GM12878 (cell line): ENCODE measurements at regions not wholly inside any gene's neighbourhood (a gene's known extent, or its start where the extent isn't known, plus 50 kb on each side); places are given as distances from the start of the nearest gene placed in this dataset.

Experiments used
- ASH2L ChIP-seq: fragments of 300-600, 200-600 bp; sonication (generic); IDR thresholded peaks from 2 replicates; pipeline ENCODE4 v1.6.1; 2017; ENCODE audit warnings: low read depth, mild to moderate bottlenecking, borderline replicate concordance
- BCL11A ChIP-seq: IDR thresholded peaks from 2 replicates; pipeline ENCODE4 v1.6.1; 2011; ENCODE audit warnings: low read depth, low read length
- BCL3 ChIP-seq: IDR thresholded peaks from 2 replicates; pipeline ENCODE4 v1.6.1; 2011; ENCODE audit warnings: borderline replicate concordance, low read depth, mild to moderate bottlenecking, moderate library complexity, low read length; ENCODE audit not compliant: insufficient read depth, poor library complexity, severe bottlenecking
- BMI1 ChIP-seq: fragments of 450-650 bp; IDR thresholded peaks from 2 replicates; pipeline ENCODE4 v1.6.1; 2016; ENCODE audit warnings: mild to moderate bottlenecking, moderate library complexity, borderline replicate concordance
- BRCA1 ChIP-seq: IDR thresholded peaks from 2 replicates; pipeline ENCODE4 v1.6.1; 2011; ENCODE audit warnings: low read depth, low read length, improper control_type of control experiment
- CBFB ChIP-seq: IDR thresholded peaks from 2 replicates; pipeline ENCODE4 v1.6.1; 2016; ENCODE audit warnings: antibody characterized with exemption, low read depth
- CREM ChIP-seq: IDR thresholded peaks from 2 replicates; pipeline ENCODE4 v1.6.1; 2014; ENCODE audit warnings: antibody characterized with exemption, low read depth
- CTCF ChIP-seq, 3 experiments: IDR thresholded peaks in 2 of 3; conservative IDR thresholded peaks in 1 of 3; 2 replicates each; pipeline ENCODE4 v1.5.1; 2011; ENCODE audit warnings: low read depth in 3 of 3, low read length in 3 of 3, mild to moderate bottlenecking in 3 of 3, control low read depth in 2 of 3, moderate library complexity in 2 of 3, inconsistent platforms in 1 of 3, mixed read lengths in 1 of 3; ENCODE audit not compliant: control insufficient read depth in 2 of 3, insufficient read depth in 1 of 3; ENCODE audit errors: extremely low read depth in 1 of 3
- E2F4 ChIP-seq: IDR thresholded peaks from 2 replicates; pipeline ENCODE4 v1.6.1; 2012; ENCODE audit warnings: low read depth, low read length, improper control_type of control experiment
- HCFC1 ChIP-seq: fragments of 150-350 bp; IDR thresholded peaks from 2 replicates; pipeline ENCODE4 v1.6.1; 2014; ENCODE audit warnings: low read length
- MTA2 ChIP-seq: fragments of 450-650 bp; IDR thresholded peaks from 2 replicates; pipeline ENCODE4 v1.6.1; 2016; ENCODE audit warnings: low read depth, mild to moderate bottlenecking, moderate library complexity
- NBN ChIP-seq: fragments of 450-650 bp; IDR thresholded peaks from 2 replicates; pipeline ENCODE4 v1.6.1; 2016
- NFIC ChIP-seq: IDR thresholded peaks from 2 replicates; pipeline ENCODE4 v1.6.1; 2012; ENCODE audit warnings: low read depth, mild to moderate bottlenecking, inconsistent platforms, low read length, moderate library complexity
- PAX8 ChIP-seq: fragments of 450-650 bp; IDR thresholded peaks from 2 replicates; pipeline ENCODE4 v1.6.1; 2017; ENCODE audit warnings: mild to moderate bottlenecking, moderate library complexity
- POLR2AphosphoS5 ChIP-seq: IDR thresholded peaks from 2 replicates; pipeline ENCODE4 v1.6.1; 2011; ENCODE audit warnings: mild to moderate bottlenecking, low read length, inconsistent platforms
- RUNX3 ChIP-seq: IDR thresholded peaks from 2 replicates; pipeline ENCODE4 v1.6.1; 2012; ENCODE audit warnings: low read length, inconsistent platforms
- SIN3A ChIP-seq: IDR thresholded peaks from 2 replicates; pipeline ENCODE4 v1.6.1; 2012; ENCODE audit warnings: low read depth, low read length, improper control_type of control experiment
- SMAD1 ChIP-seq: fragments of 450-650 bp; IDR thresholded peaks from 2 replicates; pipeline ENCODE4 v1.6.1; 2018; ENCODE audit warnings: mild to moderate bottlenecking, low read depth; ENCODE audit not compliant: partially characterized antibody
- SP1 ChIP-seq: IDR thresholded peaks from one replicate; pipeline ENCODE4 v1.6.1; 2011; ENCODE audit warnings: low read depth, low read length
- STAT3 ChIP-seq: IDR thresholded peaks from 2 replicates; pipeline ENCODE4 v1.6.1; 2011; ENCODE audit warnings: low read depth, low read length, improper control_type of control experiment
- TCF12 ChIP-seq: IDR thresholded peaks from 2 replicates; pipeline ENCODE4 v1.6.1; 2011; ENCODE audit warnings: low read depth, mild to moderate bottlenecking, low read length
- TCF7 ChIP-seq: IDR thresholded peaks from 2 replicates; pipeline ENCODE4 v1.6.1; 2014; ENCODE audit warnings: antibody characterized with exemption, borderline replicate concordance
- YBX1 ChIP-seq: fragments of 450-650 bp; IDR thresholded peaks from 2 replicates; pipeline ENCODE4 v1.6.1; 2016; ENCODE audit warnings: antibody characterized with exemption
- TF ChIP-seq, protein P1 (sequence below): fragments of 450-650 bp; IDR thresholded peaks from 2 replicates; pipeline ENCODE4 v1.6.1; 2017; ENCODE audit warnings: mild to moderate bottlenecking, low read depth, inconsistent platforms; ENCODE audit not compliant: poor library complexity, severe bottlenecking
- TF ChIP-seq, protein P2 (sequence below): IDR thresholded peaks from 2 replicates; pipeline ENCODE4 v1.6.1; 2012; ENCODE audit warnings: low read length, inconsistent platforms
- TF ChIP-seq, protein P3 (sequence below): fragments of 450-650 bp; IDR thresholded peaks from 2 replicates; pipeline ENCODE4 v1.6.1; 2014; ENCODE audit warnings: mild to moderate bottlenecking

GRCh38 chr2:129812071-129812470 lies 167.4 kb upstream of the RAB6C start (continued):
- TF ChIP-seq SIN3A (no peak), YBX1 (no peak), SMAD1 (peak; percentile 91), SP1 (no peak), BCL3 (no peak), BCL11A (no peak), STAT3 (no peak), ASH2L (no peak), POLR2AphosphoS5 (no peak), BRCA1 (no peak), CBFB (no peak), NBN (peak; percentile 32; the same call in 1 of the 2 replicates), TCF12 (no peak), NFIC (no peak), HCFC1 (no peak), TCF7 (no peak), CREM (no peak), RUNX3 (0 out of 2 replicates have a peak, but pooled peaks have one; percentile 17), BMI1 (no peak), MTA2 (peak; percentile 44; the same call in 1 of the 2 replicates), E2F4 (no peak), CTCF (IDR thresholded peaks at IDR 0.05 in 2 of 3, conservative IDR thresholded peaks at IDR 0.05 in 1 of 3; ENCODE audit: control insufficient read depth in 2 of 3, extremely low read depth in 1 of 3, insufficient read depth in 1 of 3, low read depth in 3 of 3, low read length in 3 of 3) (no peak), PAX8 (no peak)
- TF ChIP-seq, protein P1, sequence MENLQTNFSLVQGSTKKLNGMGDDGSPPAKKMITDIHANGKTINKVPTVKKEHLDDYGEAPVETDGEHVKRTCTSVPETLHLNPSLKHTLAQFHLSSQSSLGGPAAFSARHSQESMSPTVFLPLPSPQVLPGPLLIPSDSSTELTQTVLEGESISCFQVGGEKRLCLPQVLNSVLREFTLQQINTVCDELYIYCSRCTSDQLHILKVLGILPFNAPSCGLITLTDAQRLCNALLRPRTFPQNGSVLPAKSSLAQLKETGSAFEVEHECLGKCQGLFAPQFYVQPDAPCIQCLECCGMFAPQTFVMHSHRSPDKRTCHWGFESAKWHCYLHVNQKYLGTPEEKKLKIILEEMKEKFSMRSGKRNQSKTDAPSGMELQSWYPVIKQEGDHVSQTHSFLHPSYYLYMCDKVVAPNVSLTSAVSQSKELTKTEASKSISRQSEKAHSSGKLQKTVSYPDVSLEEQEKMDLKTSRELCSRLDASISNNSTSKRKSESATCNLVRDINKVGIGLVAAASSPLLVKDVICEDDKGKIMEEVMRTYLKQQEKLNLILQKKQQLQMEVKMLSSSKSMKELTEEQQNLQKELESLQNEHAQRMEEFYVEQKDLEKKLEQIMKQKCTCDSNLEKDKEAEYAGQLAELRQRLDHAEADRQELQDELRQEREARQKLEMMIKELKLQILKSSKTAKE = no peak
- TF ChIP-seq, protein P2, sequence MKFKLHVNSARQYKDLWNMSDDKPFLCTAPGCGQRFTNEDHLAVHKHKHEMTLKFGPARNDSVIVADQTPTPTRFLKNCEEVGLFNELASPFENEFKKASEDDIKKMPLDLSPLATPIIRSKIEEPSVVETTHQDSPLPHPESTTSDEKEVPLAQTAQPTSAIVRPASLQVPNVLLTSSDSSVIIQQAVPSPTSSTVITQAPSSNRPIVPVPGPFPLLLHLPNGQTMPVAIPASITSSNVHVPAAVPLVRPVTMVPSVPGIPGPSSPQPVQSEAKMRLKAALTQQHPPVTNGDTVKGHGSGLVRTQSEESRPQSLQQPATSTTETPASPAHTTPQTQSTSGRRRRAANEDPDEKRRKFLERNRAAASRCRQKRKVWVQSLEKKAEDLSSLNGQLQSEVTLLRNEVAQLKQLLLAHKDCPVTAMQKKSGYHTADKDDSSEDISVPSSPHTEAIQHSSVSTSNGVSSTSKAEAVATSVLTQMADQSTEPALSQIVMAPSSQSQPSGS = no peak
- TF ChIP-seq, protein P3, sequence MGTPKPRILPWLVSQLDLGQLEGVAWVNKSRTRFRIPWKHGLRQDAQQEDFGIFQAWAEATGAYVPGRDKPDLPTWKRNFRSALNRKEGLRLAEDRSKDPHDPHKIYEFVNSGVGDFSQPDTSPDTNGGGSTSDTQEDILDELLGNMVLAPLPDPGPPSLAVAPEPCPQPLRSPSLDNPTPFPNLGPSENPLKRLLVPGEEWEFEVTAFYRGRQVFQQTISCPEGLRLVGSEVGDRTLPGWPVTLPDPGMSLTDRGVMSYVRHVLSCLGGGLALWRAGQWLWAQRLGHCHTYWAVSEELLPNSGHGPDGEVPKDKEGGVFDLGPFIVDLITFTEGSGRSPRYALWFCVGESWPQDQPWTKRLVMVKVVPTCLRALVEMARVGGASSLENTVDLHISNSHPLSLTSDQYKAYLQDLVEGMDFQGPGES = no peak
